Hepatocyte (in vitro differentiated cells): ENCODE measurements at regions not wholly inside any gene's neighbourhood (a gene's known extent, or its start where the extent isn't known, plus 50 kb on each side); places are given as distances from the start of the nearest gene placed in this dataset.
"Not testable (repeated sequence)": the region's sequence is repeated elsewhere in the genome, so short reads cannot be mapped to it uniquely, and the experiment has no call there.

Experiments used
- CTCF ChIP-seq: fragments of 200-600 bp; sonication (generic); IDR thresholded peaks from 2 replicates; pipeline ENCODE4 v1.5.1; 2016; ENCODE audit warnings: antibody characterized with exemption, mild to moderate bottlenecking; ENCODE audit not compliant: poor library complexity
- EZH2 ChIP-seq: fragments of 200-600 bp; sonication (generic); IDR thresholded peaks from 2 replicates; pipeline ENCODE4 v1.6.1; 2016; ENCODE audit warnings: antibody characterized with exemption, mild to moderate bottlenecking, borderline replicate concordance

GRCh38 chr2:91577406-91577805, 2885.9 kb downstream of the RPIA start:
- TF ChIP-seq CTCF, EZH2: not testable (repeated sequence)
